ENCODE measurements at regions not wholly inside any gene's neighbourhood (a gene's known extent, or its start where the extent isn't known, plus 50 kb on each side); places are given as distances from the start of the nearest gene placed in this dataset.

- TF ChIP-seq CTCF (IDR thresholded peaks at IDR 0.05) = no peak
Observed at GRCh38 chr7:25964483-25964991, 187.5 kb upstream of the NFE2L3 start.

GRCh38 chr7:25965405-25966123, 186.4 kb upstream of the NFE2L3 start:
- H3K27me3 ChIP-seq = peaks cover 74% of the 10 kb centered on the region
- TF ChIP-seq CTCF (IDR thresholded peaks at IDR 0.05) = no peak
- no peak overlapping the region for H3K4me3 ChIP-seq (ENCODE audit: low read depth in 1 of 2, low read length in 1 of 2)
- H3K4me1 ChIP-seq (ENCODE audit: control insufficient read depth in 1 of 2, insufficient read depth in 1 of 2, low read depth in 1 of 2, low read length in 1 of 2) = no peaks in the 10 kb centered on the region
- no peak overlapping the region for H3K27ac ChIP-seq
- no peaks in the 10 kb centered on the region for H3K36me3 ChIP-seq
- H3K9me3 ChIP-seq = no peaks in the 10 kb centered on the region

More at GRCh38 chr7:25964483-25964991, 187.5 kb upstream of the NFE2L3 start:
- Histone ChIP-seq H3K36me3 (no peaks in the 10 kb centered on the region), H3K27me3 (peaks cover 75% of the 10 kb centered on the region), H3K9me3 (no peaks in the 10 kb centered on the region), H3K4me1 (ENCODE audit: control insufficient read depth in 1 of 2, insufficient read depth in 1 of 2, low read depth in 1 of 2, low read length in 1 of 2) (no peaks in the 10 kb centered on the region), H3K4me3 (ENCODE audit: low read depth in 1 of 2, low read length in 1 of 2) (no peak overlapping the region), H3K27ac (no peak overlapping the region)

- Histone ChIP-seq H3K4me1 (ENCODE audit: control insufficient read depth in 1 of 2, insufficient read depth in 1 of 2, low read depth in 1 of 2, low read length in 1 of 2) (no peaks in the 10 kb centered on the region), H3K27me3 (peaks cover 73% of the 10 kb centered on the region), H3K27ac (no peak overlapping the region), H3K9me3 (no peaks in the 10 kb centered on the region), H3K36me3 (no peaks in the 10 kb centered on the region), H3K4me3 (ENCODE audit: low read depth in 1 of 2, low read length in 1 of 2) (no peak overlapping the region)
- no peak for TF ChIP-seq CTCF (IDR thresholded peaks at IDR 0.05)
Observed at GRCh38 chr7:25966469-25966868, 185.5 kb upstream of the NFE2L3 start.

- H3K9me3 ChIP-seq = no peaks in the 10 kb centered on the region
- no peaks in the 10 kb centered on the region for H3K36me3 ChIP-seq
- H3K4me3 ChIP-seq (ENCODE audit: low read depth in 1 of 2, low read length in 1 of 2) = no peak overlapping the region
- H3K27me3 ChIP-seq = peaks cover 66% of the 10 kb centered on the region
- H3K27ac ChIP-seq = no peak overlapping the region
- no peak for TF ChIP-seq CTCF (IDR thresholded peaks at IDR 0.05)
- H3K4me1 ChIP-seq (ENCODE audit: control insufficient read depth in 1 of 2, insufficient read depth in 1 of 2, low read depth in 1 of 2, low read length in 1 of 2) = no peaks in the 10 kb centered on the region
Observed at GRCh38 chr7:25967278-25968204, 184.5 kb upstream of the NFE2L3 start.

- Histone ChIP-seq H3K4me1 (ENCODE audit: control insufficient read depth in 1 of 2, insufficient read depth in 1 of 2, low read depth in 1 of 2, low read length in 1 of 2) (no peaks in the 10 kb centered on the region), H3K27ac (no peak overlapping the region), H3K36me3 (no peaks in the 10 kb centered on the region), H3K9me3 (no peaks in the 10 kb centered on the region), H3K4me3 (ENCODE audit: low read depth in 1 of 2, low read length in 1 of 2) (no peak overlapping the region), H3K27me3 (peaks cover 63% of the 10 kb centered on the region)
- TF ChIP-seq CTCF (IDR thresholded peaks at IDR 0.05) = no peak
Observed at GRCh38 chr7:25968205-25968993, 183.6 kb upstream of the NFE2L3 start.

All from neutrophil (primary cell).